Keratinocyte (primary cell): ENCODE measurements at regions not wholly inside any gene's neighbourhood (a gene's known extent, or its start where the extent isn't known, plus 50 kb on each side); places are given as distances from the start of the nearest gene placed in this dataset.

Source experiments
- DNase-seq: peaks from one replicate; pipeline ENCODE4 v3.0.0-alpha.2; 2011; ENCODE audit warnings: low read depth, missing footprints, low spot score
- FAIRE-seq: peaks from 2 replicates; lab custom pipeline; 2011; peaks lifted over from hg19 to GRCh38; lab: Jason Lieb, UNC
- H2AFZ ChIP-seq: 2 replicates; pipeline ENCODE4 v1.6.0; 2012; ENCODE audit warnings: low read length, control low read depth, inconsistent platforms; ENCODE audit not compliant: control insufficient read depth
- H3K27ac ChIP-seq: 2 replicates; pipeline ENCODE4 v1.5.1; 2011; ENCODE audit warnings: low read length; ENCODE audit not compliant: control insufficient read depth, insufficient read depth
- H3K27me3 ChIP-seq: 3 replicates; pipeline ENCODE4 v1.6.0; 2011; ENCODE audit warnings: low read length; ENCODE audit not compliant: control insufficient read depth, insufficient read depth; ENCODE audit errors: extremely low read depth
- H3K36me3 ChIP-seq, 2 experiments: 2 replicates in 1 of 2; 3 replicates in 1 of 2; pipeline ENCODE4 v1.5.1; 2011; ENCODE audit warnings: low read length in 2 of 2, mild to moderate bottlenecking in 1 of 2; ENCODE audit not compliant: control insufficient read depth in 2 of 2, insufficient read depth in 2 of 2; ENCODE audit errors: extremely low read depth in 1 of 2
- H3K4me1 ChIP-seq: 3 replicates; pipeline ENCODE4 v1.5.1; 2011; ENCODE audit warnings: low read length; ENCODE audit not compliant: control insufficient read depth, insufficient read depth; ENCODE audit errors: extremely low read depth
- H3K4me2 ChIP-seq: 3 replicates; pipeline ENCODE4 v1.6.0; 2011; ENCODE audit warnings: low read depth, low read length; ENCODE audit not compliant: control insufficient read depth, insufficient read depth; ENCODE audit errors: extremely low read depth
- H3K4me3 ChIP-seq, 3 experiments: fragments of 200-600 bp in 1 of 3; sonication (generic) in 1 of 3; 2 replicates in 2 of 3; 3 replicates in 1 of 3; pipeline ENCODE4 v1.5.1; 2011 to 2016; ENCODE audit warnings: low read length in 3 of 3, mild to moderate bottlenecking in 3 of 3, control low read depth in 2 of 3, inconsistent platforms in 1 of 3, low read depth in 1 of 3, mixed read lengths in 1 of 3, mixed run types in 1 of 3, moderate library complexity in 1 of 3; ENCODE audit not compliant: control insufficient read depth in 2 of 3, insufficient read depth in 2 of 3; ENCODE audit errors: extremely low read depth in 1 of 3
- H3K79me2 ChIP-seq: 2 replicates; pipeline ENCODE4 v1.6.0; 2012; ENCODE audit warnings: low read length; ENCODE audit not compliant: control insufficient read depth, insufficient read depth
- H3K9ac ChIP-seq: 3 replicates; pipeline ENCODE4 v1.6.0; 2011; ENCODE audit warnings: low read length; ENCODE audit not compliant: control insufficient read depth, insufficient read depth; ENCODE audit errors: extremely low read depth
- H3K9me1 ChIP-seq: 3 replicates; pipeline ENCODE4 v1.6.0; 2011; ENCODE audit warnings: low read length; ENCODE audit not compliant: control insufficient read depth, insufficient read depth; ENCODE audit errors: extremely low read depth
- H3K9me3 ChIP-seq: 2 replicates; pipeline ENCODE4 v1.5.1; 2012; ENCODE audit warnings: low read depth, low read length; ENCODE audit not compliant: control insufficient read depth
- H4K20me1 ChIP-seq: 3 replicates; pipeline ENCODE4 v1.6.0; 2011; ENCODE audit warnings: low read length; ENCODE audit not compliant: control insufficient read depth, insufficient read depth; ENCODE audit errors: extremely low read depth
- EZH2 ChIP-seq: IDR thresholded peaks from one replicate; pipeline ENCODE4 v1.6.1; 2012; ENCODE audit warnings: inconsistent platforms, mild to moderate bottlenecking, low read length, moderate library complexity
- dilution Hi-C: fragments of 300-500 bp; cut with MboI; formaldehyde crosslinking; loops from one replicate; pipeline ENCODE4 v1.7.0; 2020; ENCODE audit warnings: low sequenced_read_pairs; ENCODE audit not compliant: extremely low pct_ligation_motif_present
- TF ChIP-seq, protein P1 (sequence below), 3 experiments: IDR thresholded peaks in 1 of 3; conservative IDR thresholded peaks in 1 of 3; optimal IDR thresholded peaks in 1 of 3; 2 replicates in 2 of 3; 3 replicates in 1 of 3; pipeline versions ENCODE3 to v1.5.1; 2011; ENCODE audit warnings: low read length in 3 of 3, mild to moderate bottlenecking in 3 of 3, moderate library complexity in 2 of 3, control low read depth in 1 of 3, inconsistent platforms in 1 of 3; ENCODE audit not compliant: insufficient read depth in 2 of 3; ENCODE audit errors: extremely low read depth in 1 of 3

- Histone ChIP-seq H3K9ac (peak overlapping the region; percentile 7), H3K4me3 (peak overlapping the region; percentile 27 to 41 (median 41)), H3K79me2 (no peaks in the 10 kb centered on the region), H3K9me3 (no peaks in the 10 kb centered on the region), H3K27ac (no peak overlapping the region), H4K20me1 (no peaks in the 10 kb centered on the region), H3K36me3 (no peaks in the 10 kb centered on the region), H3K4me2 (peak overlapping the region; percentile 84), H3K4me1 (peaks cover 10% of the 10 kb centered on the region), H3K9me1 (no peaks in the 10 kb centered on the region), H3K27me3 (no peaks in the 10 kb centered on the region), H2AFZ (peak overlapping the region; percentile 87)
- FAIRE-seq = peak; percentile 85
- DNase-seq = no peak
- dilution Hi-C loops = no loop called here
- TF ChIP-seq EZH2 = no peak
- TF ChIP-seq, protein P1, sequence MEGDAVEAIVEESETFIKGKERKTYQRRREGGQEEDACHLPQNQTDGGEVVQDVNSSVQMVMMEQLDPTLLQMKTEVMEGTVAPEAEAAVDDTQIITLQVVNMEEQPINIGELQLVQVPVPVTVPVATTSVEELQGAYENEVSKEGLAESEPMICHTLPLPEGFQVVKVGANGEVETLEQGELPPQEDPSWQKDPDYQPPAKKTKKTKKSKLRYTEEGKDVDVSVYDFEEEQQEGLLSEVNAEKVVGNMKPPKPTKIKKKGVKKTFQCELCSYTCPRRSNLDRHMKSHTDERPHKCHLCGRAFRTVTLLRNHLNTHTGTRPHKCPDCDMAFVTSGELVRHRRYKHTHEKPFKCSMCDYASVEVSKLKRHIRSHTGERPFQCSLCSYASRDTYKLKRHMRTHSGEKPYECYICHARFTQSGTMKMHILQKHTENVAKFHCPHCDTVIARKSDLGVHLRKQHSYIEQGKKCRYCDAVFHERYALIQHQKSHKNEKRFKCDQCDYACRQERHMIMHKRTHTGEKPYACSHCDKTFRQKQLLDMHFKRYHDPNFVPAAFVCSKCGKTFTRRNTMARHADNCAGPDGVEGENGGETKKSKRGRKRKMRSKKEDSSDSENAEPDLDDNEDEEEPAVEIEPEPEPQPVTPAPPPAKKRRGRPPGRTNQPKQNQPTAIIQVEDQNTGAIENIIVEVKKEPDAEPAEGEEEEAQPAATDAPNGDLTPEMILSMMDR (optimal IDR thresholded peaks at IDR 0.05 in 1 of 3, IDR thresholded peaks at IDR 0.05 in 1 of 3, conservative IDR thresholded peaks at IDR 0.05 in 1 of 3; ENCODE audit: extremely low read depth in 1 of 3, insufficient read depth in 2 of 3, low read length in 3 of 3) = peak; percentile 82 to 87 (median 83)
Measured at GRCh38 chr1:117758444-117759316, 152.8 kb downstream of the TENT5C start.

- no peak for FAIRE-seq
- no peaks in the 10 kb centered on the region for H3K9me3 ChIP-seq
- H3K4me3 ChIP-seq = no peak overlapping the region
- no peak overlapping the region for H3K9ac ChIP-seq
- no peaks in the 10 kb centered on the region for H3K9me1 ChIP-seq
- H3K79me2 ChIP-seq = no peaks in the 10 kb centered on the region
- TF ChIP-seq, protein P1 (optimal IDR thresholded peaks at IDR 0.05 in 1 of 3, IDR thresholded peaks at IDR 0.05 in 1 of 3, conservative IDR thresholded peaks at IDR 0.05 in 1 of 3; ENCODE audit: extremely low read depth in 1 of 3, insufficient read depth in 2 of 3, low read length in 3 of 3) = no peak
- TF ChIP-seq EZH2 = no peak
- no peaks in the 10 kb centered on the region for H3K27me3 ChIP-seq
- no peak for DNase-seq
- no peak overlapping the region for H3K27ac ChIP-seq
- H3K36me3 ChIP-seq = no peaks in the 10 kb centered on the region
- no peaks in the 10 kb centered on the region for H4K20me1 ChIP-seq
- no peak overlapping the region for H3K4me2 ChIP-seq
- peaks cover 3% of the 10 kb centered on the region for H3K4me1 ChIP-seq
- H2AFZ ChIP-seq = no peak overlapping the region
- dilution Hi-C loops = no loop called here
Measured at GRCh38 chr1:117759535-117759934, 153.7 kb downstream of the TENT5C start.
